ENCODE measurements at regions not wholly inside any gene's neighbourhood (a gene's known extent, or its start where the extent isn't known, plus 50 kb on each side); places are given as distances from the start of the nearest gene placed in this dataset.

DNA sequence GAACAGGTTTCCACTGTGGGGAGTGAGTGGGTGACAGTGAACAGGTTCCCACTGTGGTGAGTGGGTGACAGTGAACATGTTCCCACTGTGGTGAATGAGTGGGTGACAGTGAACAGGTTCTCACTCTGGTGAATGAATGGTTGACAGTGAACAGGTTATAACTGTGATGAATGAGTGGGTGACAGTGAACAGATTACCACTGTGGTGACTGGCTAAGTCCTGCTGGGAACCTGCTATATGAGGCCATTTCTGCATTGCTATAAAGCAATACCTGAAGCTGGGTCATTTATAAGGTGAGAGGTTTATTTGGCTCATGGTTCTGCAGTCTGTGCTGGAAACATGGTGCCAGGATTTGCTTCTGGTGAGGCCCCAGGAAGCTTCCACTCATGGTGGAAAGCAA, 637.1 kb downstream of the UQCRFS1 start:
- TF ChIP-seq, protein P1, sequence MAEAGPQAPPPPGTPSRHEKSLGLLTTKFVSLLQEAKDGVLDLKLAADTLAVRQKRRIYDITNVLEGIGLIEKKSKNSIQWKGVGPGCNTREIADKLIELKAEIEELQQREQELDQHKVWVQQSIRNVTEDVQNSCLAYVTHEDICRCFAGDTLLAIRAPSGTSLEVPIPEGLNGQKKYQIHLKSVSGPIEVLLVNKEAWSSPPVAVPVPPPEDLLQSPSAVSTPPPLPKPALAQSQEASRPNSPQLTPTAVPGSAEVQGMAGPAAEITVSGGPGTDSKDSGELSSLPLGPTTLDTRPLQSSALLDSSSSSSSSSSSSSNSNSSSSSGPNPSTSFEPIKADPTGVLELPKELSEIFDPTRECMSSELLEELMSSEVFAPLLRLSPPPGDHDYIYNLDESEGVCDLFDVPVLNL (CRISPR knock-in tag; IDR thresholded peaks at IDR 0.05; ENCODE audit: borderline replicate concordance, low read depth), result no peak
- TF ChIP-seq, protein P2, sequence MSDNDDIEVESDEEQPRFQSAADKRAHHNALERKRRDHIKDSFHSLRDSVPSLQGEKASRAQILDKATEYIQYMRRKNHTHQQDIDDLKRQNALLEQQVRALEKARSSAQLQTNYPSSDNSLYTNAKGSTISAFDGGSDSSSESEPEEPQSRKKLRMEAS (CRISPR knock-in tag; IDR thresholded peaks at IDR 0.05), result no peak
- TF ChIP-seq, protein P3, sequence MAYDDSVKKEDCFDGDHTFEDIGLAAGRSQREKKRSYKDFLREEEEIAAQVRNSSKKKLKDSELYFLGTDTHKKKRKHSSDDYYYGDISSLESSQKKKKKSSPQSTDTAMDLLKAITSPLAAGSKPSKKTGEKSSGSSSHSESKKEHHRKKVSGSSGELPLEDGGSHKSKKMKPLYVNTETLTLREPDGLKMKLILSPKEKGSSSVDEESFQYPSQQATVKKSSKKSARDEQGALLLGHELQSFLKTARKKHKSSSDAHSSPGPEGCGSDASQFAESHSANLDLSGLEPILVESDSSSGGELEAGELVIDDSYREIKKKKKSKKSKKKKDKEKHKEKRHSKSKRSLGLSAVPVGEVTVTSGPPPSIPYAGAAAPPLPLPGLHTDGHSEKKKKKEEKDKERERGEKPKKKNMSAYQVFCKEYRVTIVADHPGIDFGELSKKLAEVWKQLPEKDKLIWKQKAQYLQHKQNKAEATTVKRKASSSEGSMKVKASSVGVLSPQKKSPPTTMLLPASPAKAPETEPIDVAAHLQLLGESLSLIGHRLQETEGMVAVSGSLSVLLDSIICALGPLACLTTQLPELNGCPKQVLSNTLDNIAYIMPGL (CRISPR knock-in tag; IDR thresholded peaks at IDR 0.05), result no peak
- TF ChIP-seq CTCF (IDR thresholded peaks at IDR 0.05) (no peak), USF2 (CRISPR knock-in tag; IDR thresholded peaks at IDR 0.05) (no peak), SP1 (CRISPR knock-in tag; conservative IDR thresholded peaks at IDR 0.05) (no peak), ZNF423 (CRISPR knock-in tag; IDR thresholded peaks at IDR 0.05) (no peak), CREB1 (CRISPR knock-in tag; IDR thresholded peaks at IDR 0.05) (no peak), MXD4 (CRISPR knock-in tag; IDR thresholded peaks at IDR 0.05; ENCODE audit: borderline replicate concordance) (no peak), IRF1 (CRISPR knock-in tag; IDR thresholded peaks at IDR 0.05) (no peak), TP53 (CRISPR knock-in tag; IDR thresholded peaks at IDR 0.05) (no peak)
- TF ChIP-seq, protein P4, sequence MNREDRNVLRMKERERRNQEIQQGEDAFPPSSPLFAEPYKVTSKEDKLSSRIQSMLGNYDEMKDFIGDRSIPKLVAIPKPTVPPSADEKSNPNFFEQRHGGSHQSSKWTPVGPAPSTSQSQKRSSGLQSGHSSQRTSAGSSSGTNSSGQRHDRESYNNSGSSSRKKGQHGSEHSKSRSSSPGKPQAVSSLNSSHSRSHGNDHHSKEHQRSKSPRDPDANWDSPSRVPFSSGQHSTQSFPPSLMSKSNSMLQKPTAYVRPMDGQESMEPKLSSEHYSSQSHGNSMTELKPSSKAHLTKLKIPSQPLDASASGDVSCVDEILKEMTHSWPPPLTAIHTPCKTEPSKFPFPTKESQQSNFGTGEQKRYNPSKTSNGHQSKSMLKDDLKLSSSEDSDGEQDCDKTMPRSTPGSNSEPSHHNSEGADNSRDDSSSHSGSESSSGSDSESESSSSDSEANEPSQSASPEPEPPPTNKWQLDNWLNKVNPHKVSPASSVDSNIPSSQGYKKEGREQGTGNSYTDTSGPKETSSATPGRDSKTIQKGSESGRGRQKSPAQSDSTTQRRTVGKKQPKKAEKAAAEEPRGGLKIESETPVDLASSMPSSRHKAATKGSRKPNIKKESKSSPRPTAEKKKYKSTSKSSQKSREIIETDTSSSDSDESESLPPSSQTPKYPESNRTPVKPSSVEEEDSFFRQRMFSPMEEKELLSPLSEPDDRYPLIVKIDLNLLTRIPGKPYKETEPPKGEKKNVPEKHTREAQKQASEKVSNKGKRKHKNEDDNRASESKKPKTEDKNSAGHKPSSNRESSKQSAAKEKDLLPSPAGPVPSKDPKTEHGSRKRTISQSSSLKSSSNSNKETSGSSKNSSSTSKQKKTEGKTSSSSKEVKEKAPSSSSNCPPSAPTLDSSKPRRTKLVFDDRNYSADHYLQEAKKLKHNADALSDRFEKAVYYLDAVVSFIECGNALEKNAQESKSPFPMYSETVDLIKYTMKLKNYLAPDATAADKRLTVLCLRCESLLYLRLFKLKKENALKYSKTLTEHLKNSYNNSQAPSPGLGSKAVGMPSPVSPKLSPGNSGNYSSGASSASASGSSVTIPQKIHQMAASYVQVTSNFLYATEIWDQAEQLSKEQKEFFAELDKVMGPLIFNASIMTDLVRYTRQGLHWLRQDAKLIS (CRISPR knock-in tag; IDR thresholded peaks at IDR 0.05; ENCODE audit: borderline replicate concordance), result no peak

Measured in WTC11 (cell line).